ENCODE measurements at regions not wholly inside any gene's neighbourhood (a gene's known extent, or its start where the extent isn't known, plus 50 kb on each side); places are given as distances from the start of the nearest gene placed in this dataset.

- TF ChIP-seq CTCF (IDR thresholded peaks at IDR 0.05) (no peak), POLR2A (IDR thresholded peaks at IDR 0.05) (no peak)
Observed at GRCh38 chr15:70321172-70321819, 223.6 kb upstream of the TLE3 start.
